HG02763 (cell line): ENCODE measurements at regions not wholly inside any gene's neighbourhood (a gene's known extent, or its start where the extent isn't known, plus 50 kb on each side); places are given as distances from the start of the nearest gene placed in this dataset.
"Not testable (repeated sequence)": the region's sequence is repeated elsewhere in the genome, so short reads cannot be mapped to it uniquely, and the experiment has no call there.

ENCODE experiments used
- ATAC-seq: cut with Tn5 transposase; IDR thresholded peaks from one replicate; pipeline ENCODE4 v1.9.1; 2021; ENCODE audit warnings: mild to moderate bottlenecking, moderate library complexity; ENCODE audit not compliant: unreplicated experiment

DNA sequence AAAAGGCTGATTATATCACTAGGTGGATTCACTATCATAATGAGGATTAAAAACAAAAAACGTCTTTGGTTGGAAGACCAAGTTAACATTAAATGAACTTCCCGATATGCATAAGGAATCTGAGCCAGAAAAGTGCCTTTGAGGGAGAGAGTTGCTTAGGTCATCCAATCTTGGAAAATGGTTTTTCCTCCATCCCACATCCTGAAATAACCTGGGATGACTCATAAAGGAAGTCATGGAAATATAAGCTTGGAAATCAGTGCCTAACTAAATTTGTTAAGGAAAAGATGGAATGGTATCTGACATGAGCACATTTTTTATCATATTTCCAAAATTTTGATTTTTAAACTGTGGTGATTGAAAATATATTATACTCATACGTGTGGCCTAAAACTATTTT is 66.0 kb downstream of the KBTBD8 start:
- ATAC-seq = no peak

DNA sequence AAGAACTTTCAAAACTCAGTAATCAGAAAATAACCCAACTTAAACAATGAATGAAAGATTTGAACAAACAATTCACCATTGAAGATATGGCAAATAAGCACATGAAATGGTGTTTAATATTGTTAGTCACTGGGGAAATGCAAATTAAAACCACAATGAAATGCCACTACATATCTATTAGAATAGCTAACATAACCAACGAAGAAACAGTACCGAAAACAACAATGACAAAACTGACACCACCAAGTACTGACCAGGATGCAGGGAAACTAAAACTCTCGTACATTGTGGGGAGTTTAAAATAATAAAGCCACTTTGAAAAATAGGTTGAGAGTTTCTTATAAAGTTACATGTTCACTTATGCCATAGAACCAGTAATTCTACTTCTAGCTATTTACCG is 69.1 kb downstream of the KBTBD8 start:
- peak; percentile 70 for ATAC-seq

DNA sequence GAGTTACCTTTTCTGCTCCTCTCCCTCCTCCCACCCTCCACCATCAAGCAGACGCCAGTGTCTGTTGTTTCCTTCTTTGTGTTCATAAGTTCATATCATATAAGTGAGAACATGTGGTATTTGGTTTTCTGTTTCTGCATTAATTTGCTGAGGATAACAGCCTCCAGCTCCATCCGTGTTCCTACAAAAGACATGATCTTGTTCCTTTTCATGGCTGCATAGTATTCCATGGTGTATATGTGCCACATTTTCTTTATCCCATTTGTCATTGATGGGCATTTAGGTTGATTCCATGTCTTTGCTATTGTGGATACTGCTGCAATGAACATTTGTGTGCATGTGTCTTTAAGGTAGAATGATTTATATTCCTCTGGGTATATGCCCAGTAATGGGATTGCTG is 74.5 kb downstream of the KBTBD8 start:
- not testable (repeated sequence) for ATAC-seq

DNA sequence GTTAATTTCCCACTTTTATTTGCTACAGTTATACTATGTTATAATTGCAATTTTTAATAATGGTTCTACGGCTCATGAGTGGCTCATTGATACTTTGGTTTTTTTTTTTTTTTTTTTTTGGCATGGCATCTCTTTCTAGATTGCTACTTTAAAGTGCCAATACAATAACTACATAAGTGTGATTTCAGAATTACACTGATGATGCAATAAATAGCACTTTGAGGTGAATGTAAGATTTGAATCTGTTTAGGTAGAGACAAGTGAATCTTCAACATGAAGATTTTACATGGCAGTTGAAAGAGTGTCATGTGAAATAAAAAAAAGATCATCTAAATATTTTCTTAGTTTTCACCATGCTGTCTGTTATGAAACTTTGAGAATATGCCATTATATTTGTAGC is 75.7 kb downstream of the KBTBD8 start:
- ATAC-seq = no peak

DNA sequence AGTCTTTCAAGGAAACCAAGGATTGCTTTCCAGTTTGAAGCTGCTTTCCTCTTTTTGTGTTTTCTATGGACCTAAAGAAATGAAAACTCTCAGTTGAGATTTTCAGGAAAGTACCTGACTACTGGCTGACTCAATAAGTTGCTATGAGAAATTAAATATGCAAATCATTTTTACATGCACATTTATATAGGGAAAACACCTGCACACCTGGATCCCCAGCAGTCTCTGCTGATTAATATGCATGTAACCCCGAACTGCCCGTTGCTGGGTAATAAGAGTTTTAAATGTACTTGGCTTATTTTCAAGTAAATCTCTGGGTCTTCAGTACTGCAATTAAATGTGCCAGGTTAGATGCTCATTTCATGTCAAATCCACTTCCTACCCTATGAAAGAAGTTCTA is 77.2 kb downstream of the KBTBD8 start:
- ATAC-seq = no peak

DNA sequence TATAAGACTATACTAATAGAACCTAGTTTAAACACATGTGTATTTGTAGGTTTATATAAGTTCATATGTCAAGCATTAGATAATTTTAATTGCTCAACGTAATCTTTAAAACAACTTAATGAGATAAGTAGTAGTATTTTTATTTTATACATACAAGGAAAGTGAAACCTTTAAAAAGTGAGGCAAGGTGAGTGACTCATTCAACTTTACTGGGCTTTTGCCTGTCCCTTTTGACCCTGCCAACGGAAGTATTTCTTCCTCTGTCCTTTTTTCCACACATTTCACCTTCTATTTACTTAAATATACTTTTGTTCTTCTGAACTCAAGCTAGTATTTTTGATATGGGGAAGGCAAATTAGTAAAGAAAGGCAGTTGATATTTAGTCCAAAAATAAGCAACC is 78.5 kb downstream of the KBTBD8 start:
- ATAC-seq = no peak

DNA sequence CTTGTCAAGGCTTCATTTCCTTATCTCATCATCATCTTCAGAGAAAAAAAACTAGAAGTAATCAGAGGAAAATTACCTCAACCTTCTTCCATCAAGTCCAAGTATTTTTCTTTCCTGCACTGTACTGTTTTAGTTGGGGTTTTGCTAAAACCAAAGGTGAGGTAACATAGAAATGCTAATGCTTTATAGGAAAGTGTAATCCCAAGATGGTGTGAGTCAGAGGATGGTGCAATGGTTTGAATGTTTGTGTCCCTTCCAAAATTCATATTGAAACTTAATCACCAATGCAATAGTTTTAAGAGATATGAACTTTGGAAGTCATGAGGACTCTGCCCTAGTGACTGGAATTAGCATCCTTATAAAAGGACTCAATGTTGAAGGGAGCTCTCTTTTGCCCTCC is 79.5 kb downstream of the KBTBD8 start:
- no peak for ATAC-seq

DNA sequence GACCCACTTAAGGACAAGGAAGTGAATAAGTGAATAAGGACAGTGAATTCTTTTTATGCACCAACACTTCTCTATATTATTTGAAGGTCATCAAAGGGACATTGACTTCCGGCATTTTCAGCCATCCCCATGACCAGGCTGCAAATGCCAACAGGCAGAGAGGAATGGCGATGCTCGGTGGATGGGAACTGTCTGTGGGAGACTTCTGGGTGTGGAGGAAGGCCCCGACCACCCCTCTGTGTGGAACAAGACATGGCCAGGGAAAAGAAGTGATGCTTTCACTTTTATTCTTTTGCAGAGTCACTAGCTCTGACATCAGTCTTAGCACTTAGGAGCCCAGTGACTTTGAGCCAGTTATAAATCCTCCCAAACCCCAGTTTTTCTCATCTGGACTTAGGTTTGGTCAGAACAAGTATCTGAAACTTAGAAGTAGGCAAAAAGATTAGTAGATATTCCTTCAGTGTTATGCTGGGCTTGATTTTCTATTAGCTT is 84.5 kb downstream of the KBTBD8 start:
- no peak for ATAC-seq

DNA sequence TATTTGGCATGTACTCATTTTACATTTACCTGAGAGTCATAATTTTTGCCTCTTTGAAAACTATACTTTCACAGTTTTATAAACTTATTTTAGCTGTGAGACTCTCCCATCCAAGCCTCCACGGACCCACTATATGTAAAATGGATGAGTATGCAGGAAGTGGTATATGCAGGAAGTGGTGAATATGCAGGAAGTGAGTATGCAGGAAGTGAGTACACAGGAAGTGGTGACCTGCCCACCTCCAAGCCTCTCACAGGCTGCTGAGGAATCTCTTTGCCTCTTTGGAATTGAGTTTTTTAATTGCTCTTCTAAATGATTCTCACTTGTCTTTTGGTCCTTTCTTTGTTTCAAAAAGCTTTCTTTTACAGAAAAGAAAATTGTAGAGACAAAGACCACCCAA is 85.2 kb downstream of the KBTBD8 start:
- ATAC-seq = peak; percentile 48

DNA sequence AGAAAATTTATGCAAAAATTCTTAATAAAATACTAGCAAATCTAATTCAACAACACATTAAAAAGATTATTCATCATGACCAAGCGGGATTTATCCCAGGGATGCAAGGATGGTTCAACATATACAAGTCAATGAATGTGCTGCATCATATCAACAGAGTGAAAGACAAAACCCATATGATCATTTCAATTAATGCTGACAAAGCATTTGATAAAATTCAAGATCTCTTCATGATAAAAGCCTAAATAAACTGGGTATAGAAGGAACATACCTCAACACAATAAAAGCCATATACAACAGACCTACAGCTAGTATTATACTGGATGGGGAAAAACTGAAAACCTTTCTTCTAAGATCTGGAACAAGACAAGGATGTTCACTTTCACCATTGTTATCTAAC is 89.7 kb downstream of the KBTBD8 start:
- ATAC-seq = no peak

DNA sequence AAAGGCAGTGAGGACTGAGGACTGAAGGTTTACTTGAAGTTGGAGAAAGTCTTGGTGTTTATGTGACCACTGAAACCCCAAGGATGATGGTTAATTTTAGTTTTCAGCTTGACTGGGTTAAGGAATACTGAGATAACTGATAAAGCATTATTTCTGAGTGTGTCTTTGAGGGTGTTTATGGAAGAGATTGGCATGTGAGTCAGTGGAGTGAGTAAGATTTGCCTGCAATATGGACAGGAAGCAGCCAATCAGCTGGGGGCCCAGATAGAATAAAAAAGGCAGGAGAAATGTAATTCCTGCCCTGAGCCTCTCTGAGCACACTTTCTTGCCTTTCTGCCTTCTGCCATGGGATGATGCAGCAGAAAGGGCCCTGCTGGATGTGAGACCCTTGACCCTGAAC is 92.4 kb downstream of the KBTBD8 start:
- ATAC-seq = no peak

DNA sequence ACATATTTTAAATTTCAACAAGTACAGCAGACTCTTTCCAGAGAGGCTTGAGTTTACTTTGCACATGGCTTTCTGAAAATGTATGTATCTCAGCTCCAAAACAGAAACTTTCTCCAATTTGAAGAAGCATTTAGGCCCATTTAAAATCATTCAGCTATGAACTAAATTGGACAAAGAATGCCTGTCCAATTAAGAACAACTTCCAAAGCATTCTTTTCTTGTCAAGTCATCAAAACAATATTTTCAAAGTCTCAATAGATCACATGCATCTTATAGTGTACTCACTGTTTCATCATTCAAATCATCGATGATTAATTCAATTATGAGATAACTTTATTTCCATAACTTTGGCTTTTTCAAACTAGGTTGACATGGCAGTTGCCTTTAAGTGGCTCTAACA is 95.2 kb downstream of the KBTBD8 start:
- no peak for ATAC-seq

DNA sequence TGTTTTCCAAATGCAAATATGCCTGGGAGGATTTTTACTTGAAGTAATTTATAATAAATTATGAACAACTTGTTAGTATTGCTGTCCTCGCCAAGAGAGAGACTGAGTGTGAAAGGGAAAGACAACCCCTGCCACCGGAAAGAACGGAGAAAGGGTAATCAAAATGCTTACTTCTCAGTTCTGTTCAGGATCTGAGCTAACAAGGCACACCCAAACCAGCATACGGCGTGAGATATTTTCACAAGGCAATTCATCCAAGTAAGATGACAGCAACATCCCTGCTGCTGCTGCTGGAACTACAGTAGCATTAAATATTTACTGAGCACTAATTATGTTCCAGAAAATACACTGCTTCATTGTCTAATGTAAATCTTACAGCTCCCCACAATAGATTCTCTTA is 96.1 kb downstream of the KBTBD8 start:
- no peak for ATAC-seq

DNA sequence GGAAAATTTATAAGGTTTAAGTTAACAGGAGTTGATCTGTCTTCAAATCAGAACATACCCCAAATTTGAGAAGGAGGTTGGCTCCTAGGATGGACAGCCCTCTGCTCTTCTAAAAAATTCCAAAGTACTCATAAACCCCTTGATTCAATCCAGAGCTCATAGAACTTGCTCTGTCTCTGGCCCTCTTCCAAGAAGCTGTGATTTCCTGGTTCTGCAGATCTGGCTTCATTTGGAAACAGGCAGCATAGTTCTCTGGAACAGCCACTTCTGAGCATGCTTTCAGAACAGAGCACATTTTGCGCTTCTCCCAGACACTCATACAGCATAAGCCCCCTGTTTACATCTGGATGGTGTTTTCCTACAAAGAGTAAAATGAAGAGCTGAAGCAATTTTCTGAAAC is 96.7 kb downstream of the KBTBD8 start:
- no peak for ATAC-seq

DNA sequence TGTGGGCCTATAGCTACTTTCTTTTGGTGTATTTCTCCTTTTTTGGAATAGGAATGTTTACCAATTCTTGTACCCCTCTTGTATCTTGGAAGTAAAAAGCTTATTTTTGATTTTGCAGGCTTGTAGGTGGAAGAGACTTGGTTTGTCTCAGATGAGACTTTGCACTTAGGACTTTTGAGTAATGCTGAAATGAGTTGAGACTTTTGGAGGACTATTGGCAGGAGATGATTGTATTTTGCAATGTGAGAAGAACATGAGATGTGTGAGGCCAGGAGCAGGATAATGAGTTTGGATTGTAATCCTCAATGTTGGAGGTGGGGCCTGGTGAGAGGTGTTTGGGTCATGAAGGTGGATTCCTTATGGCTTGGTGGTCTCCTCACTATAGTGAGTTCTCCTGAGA is 106.3 kb downstream of the KBTBD8 start:
- no peak for ATAC-seq

DNA sequence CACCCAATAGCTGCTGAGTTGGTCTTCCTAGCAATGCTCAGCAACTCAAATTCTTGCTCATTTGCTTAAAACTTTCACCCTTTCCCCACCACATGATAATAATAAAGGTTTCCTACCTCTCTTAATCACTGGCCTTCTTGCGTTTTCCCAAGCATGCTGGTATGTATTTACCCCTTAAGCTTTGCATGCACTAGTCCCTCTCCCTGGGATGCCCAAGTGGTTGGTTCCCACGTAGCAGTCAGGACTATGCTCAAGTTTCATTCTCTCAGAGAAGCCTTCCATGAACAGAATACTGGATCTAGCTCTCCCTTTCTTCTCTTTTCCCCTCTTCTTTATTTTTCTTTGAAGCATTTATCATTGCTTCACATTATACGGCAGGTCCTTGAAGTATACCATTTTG is 108.8 kb downstream of the KBTBD8 start:
- ATAC-seq = no peak

DNA sequence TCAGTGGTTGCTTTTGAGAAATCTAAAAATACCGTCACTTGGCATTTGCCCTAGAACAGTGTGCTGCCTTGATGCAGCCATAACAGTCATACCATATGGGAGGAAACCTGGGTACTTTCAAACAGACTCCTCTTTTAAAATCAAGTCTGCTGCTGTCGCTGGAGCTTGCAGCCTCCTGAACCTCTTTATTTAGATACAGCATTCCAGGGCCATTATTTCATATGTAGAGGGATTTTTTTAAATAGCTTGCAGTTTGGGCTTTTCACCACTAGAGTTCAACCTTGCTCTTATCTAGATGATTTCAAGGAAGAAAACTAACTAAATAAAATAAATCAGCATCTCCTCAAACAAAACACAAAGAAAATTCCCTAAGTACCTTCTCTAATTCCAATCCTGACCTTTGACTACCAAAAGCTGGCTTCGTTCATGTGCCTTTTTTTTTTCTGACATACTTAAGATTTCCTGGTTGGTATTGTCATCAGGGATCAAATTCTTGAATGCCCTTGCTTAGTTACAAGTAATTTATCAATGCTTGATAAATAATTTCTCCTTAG is 111.6 kb downstream of the KBTBD8 start:
- ATAC-seq = no peak

DNA sequence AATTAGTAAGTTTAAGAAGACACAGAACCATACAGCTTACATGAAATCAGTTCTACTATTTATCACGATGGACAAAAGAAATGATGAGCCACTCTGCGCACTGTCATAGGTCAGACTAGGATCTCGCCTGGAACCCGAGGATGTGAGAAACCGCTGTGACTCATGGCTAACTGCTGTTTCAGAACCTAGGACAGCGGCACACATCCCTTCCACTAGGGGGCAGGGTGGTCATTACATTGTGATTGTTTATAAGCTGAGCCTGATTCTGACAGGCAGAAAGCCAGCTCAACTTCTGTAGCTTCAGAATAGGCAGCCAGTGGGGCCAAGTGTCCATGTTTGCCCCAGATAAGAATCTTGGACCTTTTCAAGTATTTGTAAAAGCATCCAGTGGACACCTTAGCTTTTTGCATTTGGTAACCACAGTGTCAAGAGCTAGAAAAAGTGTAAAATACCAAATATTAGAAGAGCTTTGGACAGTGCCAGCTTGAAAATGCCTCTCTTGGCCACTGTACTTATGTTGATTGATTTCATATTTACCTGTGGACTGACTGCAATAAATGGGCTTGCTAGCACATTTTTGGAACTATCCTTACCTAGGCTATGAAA is 115.8 kb downstream of the KBTBD8 start:
- peak; percentile 98 for ATAC-seq

DNA sequence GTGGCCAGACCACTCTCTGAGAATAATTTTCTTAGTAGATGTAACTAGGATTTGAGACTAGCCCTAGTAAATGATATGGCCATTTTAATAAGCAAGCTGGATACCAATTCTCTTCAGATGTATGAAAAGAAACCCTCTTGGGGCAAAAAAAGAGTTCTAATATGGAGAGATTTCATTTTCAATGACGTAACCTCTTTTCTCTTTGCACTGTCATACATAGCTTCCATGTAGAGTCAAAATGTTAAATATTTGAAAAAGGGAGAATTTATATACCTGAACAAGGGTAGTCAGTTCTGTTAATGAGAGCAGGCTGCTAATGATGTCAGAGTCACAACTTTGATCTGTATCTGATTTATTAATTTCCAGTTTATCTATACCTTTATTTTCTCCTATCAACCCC is 120.0 kb downstream of the KBTBD8 start:
- ATAC-seq = no peak

DNA sequence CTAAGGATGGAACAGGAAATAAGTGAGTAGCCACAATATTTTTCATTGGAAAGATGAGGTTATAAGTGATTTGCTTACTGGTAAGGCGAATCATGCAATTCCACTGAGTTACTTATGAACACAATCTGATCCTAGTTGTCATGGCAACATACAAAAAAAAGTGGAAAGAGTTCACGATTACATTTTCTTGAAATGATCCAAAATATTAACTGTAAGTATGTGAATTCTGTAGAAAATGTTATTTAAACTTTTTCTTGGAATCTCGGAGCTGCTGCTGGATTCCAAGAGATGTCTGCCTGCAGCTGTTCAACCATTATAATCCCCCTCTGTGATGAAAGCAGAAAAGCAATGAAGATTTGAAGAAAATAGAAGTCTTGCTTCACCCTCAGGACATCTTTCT is 120.5 kb downstream of the KBTBD8 start:
- no peak for ATAC-seq

DNA sequence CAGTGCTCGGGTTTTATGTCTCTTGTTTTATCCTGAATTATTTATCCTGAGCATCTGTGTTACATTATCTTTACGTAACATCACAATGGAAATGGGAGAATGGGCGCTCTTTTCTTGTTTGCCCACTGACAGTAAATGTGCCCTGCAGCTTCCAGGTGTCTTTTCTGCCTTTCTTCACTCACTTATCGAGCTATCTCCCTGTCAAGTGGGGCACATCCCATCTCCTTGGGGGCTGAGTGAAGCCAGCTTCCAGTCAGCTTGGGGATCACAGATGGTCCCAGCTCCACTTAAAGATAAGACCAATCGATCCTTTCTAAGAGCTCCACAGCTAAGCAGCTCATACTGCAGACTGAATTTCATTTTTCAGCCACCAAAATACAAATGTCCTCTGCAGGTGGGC is 125.8 kb downstream of the KBTBD8 start:
- no peak for ATAC-seq

DNA sequence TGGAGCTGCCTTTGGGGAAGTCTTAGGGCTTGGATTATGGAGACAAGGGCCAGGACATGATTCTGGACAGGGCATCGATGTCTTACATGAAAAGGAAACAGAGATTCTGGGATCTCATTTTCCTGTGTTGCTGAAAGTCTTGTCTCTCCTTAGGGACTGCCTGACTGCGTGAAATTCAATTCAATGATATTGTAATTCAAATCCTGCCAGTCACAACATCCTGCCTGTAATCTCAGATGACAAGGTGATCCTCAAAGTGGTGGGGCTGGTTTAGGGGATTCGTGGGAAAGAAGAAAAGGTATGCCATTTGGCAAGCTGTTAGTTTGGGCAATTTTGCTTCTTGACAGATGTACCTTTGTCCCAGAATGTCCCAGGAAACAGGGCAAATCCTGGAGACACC is 129.1 kb downstream of the KBTBD8 start:
- no peak for ATAC-seq

DNA sequence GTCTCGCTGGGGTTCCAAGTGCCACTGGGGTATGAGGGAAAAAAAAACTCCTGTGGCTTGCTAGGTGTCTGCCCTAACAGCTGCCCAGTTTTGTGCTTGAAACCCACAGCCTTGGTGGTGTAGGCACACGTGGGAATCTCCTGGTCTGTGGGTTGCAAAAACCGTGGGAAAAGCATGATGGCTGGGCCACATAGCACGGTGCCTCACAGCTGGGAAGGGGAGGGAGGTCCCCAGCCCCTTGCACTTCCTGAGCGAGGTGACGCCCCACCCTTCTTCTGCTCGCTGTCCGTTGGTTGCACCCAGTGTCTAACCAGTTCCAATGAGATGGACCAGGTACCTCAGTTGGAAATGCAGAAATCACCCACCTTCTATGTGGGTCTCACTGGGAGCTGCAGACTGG is 144.3 kb downstream of the KBTBD8 start:
- ATAC-seq = no peak
